H9 (cell line): ENCODE measurements at regions not wholly inside any gene's neighbourhood (a gene's known extent, or its start where the extent isn't known, plus 50 kb on each side); places are given as distances from the start of the nearest gene placed in this dataset.

Source experiments
- DNase-seq: peaks from one replicate; pipeline ENCODE4 v3.0.0-alpha.2; 2017
- H2AFZ ChIP-seq: one replicate; pipeline ENCODE4 v1.6.1; 2013; ENCODE audit warnings: mild to moderate bottlenecking, low read length, control low read depth, moderate library complexity
- H2AK5ac ChIP-seq: 2 replicates; pipeline ENCODE4 v1.6.1; 2013; ENCODE audit warnings: low read length, control low read depth, mixed read lengths; ENCODE audit not compliant: insufficient read length
- H2BK120ac ChIP-seq: one replicate; pipeline ENCODE4 v1.6.1; 2013; ENCODE audit warnings: low read depth, mild to moderate bottlenecking, low read length, control low read depth, inconsistent platforms; ENCODE audit not compliant: poor library complexity, severe bottlenecking
- H2BK12ac ChIP-seq: 2 replicates; pipeline ENCODE4 v1.6.1; 2013; ENCODE audit warnings: low read length, control low read depth, mixed read lengths, low read depth; ENCODE audit not compliant: insufficient read length
- H2BK15ac ChIP-seq: 2 replicates; pipeline ENCODE4 v1.6.1; 2013; ENCODE audit warnings: low read depth, low read length, control low read depth
- H2BK20ac ChIP-seq: one replicate; pipeline ENCODE4 v1.6.1; 2013; ENCODE audit warnings: low read depth, mild to moderate bottlenecking, low read length, control low read depth, inconsistent platforms; ENCODE audit not compliant: poor library complexity, severe bottlenecking
- H2BK5ac ChIP-seq: 2 replicates; pipeline ENCODE4 v1.6.1; 2013; ENCODE audit warnings: low read length, control low read depth, mixed read lengths; ENCODE audit not compliant: insufficient read length
- H3K14ac ChIP-seq: 2 replicates; pipeline ENCODE4 v1.6.1; 2013; ENCODE audit warnings: low read length, control low read depth; ENCODE audit not compliant: insufficient read depth
- H3K18ac ChIP-seq: 2 replicates; pipeline ENCODE4 v1.6.1; 2013; ENCODE audit warnings: low read depth, mild to moderate bottlenecking, mixed read lengths, low read length, control low read depth; ENCODE audit not compliant: insufficient read length
- H3K23ac ChIP-seq: 2 replicates; pipeline ENCODE4 v1.6.1; 2013; ENCODE audit warnings: low read length, control low read depth, mixed read lengths, low read depth; ENCODE audit not compliant: insufficient read length
- H3K23me2 ChIP-seq: 2 replicates; pipeline ENCODE4 v1.6.1; 2013; ENCODE audit warnings: low read depth, mild to moderate bottlenecking, mixed read lengths, low read length, control low read depth; ENCODE audit not compliant: insufficient read length, poor library complexity, severe bottlenecking
- H3K27ac ChIP-seq: 2 replicates; pipeline ENCODE4 v1.5.1; 2013; ENCODE audit warnings: low read length, control low read depth, mixed read lengths, low read depth; ENCODE audit not compliant: insufficient read length
- H3K27me3 ChIP-seq: 2 replicates; pipeline ENCODE4 v1.6.1; 2013; ENCODE audit warnings: low read length, control low read depth, inconsistent platforms; ENCODE audit not compliant: insufficient read depth
- H3K4ac ChIP-seq: 2 replicates; pipeline ENCODE4 v1.6.1; 2013; ENCODE audit warnings: low read depth, mild to moderate bottlenecking, control low read depth, inconsistent platforms, low read length, moderate library complexity
- H3K4me1 ChIP-seq: 2 replicates; pipeline ENCODE4 v1.6.1; 2013; ENCODE audit warnings: low read length, control low read depth, inconsistent platforms; ENCODE audit not compliant: insufficient read depth
- H3K4me2 ChIP-seq: 2 replicates; pipeline ENCODE4 v1.6.1; 2013; ENCODE audit warnings: low read length, control low read depth, mixed read lengths; ENCODE audit not compliant: insufficient read length, insufficient read depth
- H3K56ac ChIP-seq: 2 replicates; pipeline ENCODE4 v1.6.1; 2013; ENCODE audit warnings: low read depth, mild to moderate bottlenecking, mixed read lengths, low read length, control low read depth; ENCODE audit not compliant: insufficient read length
- H3K79me1 ChIP-seq: 2 replicates; pipeline ENCODE4 v1.6.1; 2013; ENCODE audit warnings: low read depth, mild to moderate bottlenecking, moderate library complexity, low read length, control low read depth, inconsistent platforms; ENCODE audit not compliant: insufficient read depth, poor library complexity, severe bottlenecking
- H3K79me2 ChIP-seq: 2 replicates; pipeline ENCODE4 v1.6.1; 2013; ENCODE audit warnings: low read length, control low read depth, inconsistent platforms; ENCODE audit not compliant: insufficient read depth
- H3K9ac ChIP-seq: 2 replicates; pipeline ENCODE4 v1.6.1; 2013; ENCODE audit warnings: low read length, control low read depth, mixed read lengths; ENCODE audit not compliant: insufficient read length; ENCODE audit errors: extremely low read depth
- H3K9me3 ChIP-seq: one replicate; pipeline ENCODE4 v1.6.1; 2013; ENCODE audit warnings: low read depth, low read length, inconsistent platforms; ENCODE audit not compliant: control insufficient read depth
- H3T11ph ChIP-seq: one replicate; pipeline ENCODE4 v1.6.1; 2013; ENCODE audit warnings: mild to moderate bottlenecking, low read length, control low read depth, inconsistent platforms
- H4K20me1 ChIP-seq: one replicate; pipeline ENCODE4 v1.6.1; 2013; ENCODE audit not compliant: control insufficient read depth, insufficient read length, insufficient read depth
- H4K5ac ChIP-seq: 2 replicates; pipeline ENCODE4 v1.6.1; 2013; ENCODE audit warnings: low read depth, mild to moderate bottlenecking, mixed read lengths, low read length, control low read depth; ENCODE audit not compliant: insufficient read length
- H4K8ac ChIP-seq: replicated peaks from 2 replicates; pipeline ENCODE4 v1.6.1; 2013; ENCODE audit warnings: low read length, control low read depth, mixed read lengths, low read depth; ENCODE audit not compliant: insufficient read length
- H4K91ac ChIP-seq: 2 replicates; pipeline ENCODE4 v1.6.1; 2013; ENCODE audit warnings: low read depth, mild to moderate bottlenecking, moderate library complexity, mixed read lengths, low read length, control low read depth; ENCODE audit not compliant: insufficient read length
- H3K27ac Mint-ChIP-seq, 3 experiments: 2 replicates in 2 of 3; 3 replicates in 1 of 3; pipeline ENCODE4 v1.8.0; 2020 to 2021; ENCODE audit warnings: mixed read lengths in 3 of 3, mild to moderate bottlenecking in 1 of 3, moderate library complexity in 1 of 3
- H3K27me3 Mint-ChIP-seq: 2 replicates; pipeline ENCODE4 v1.8.0; 2021; ENCODE audit warnings: low read depth, mild to moderate bottlenecking, moderate library complexity, mixed read lengths
- H3K36me3 Mint-ChIP-seq, 3 experiments: 2 replicates in 2 of 3; 3 replicates in 1 of 3; pipeline ENCODE4 v1.8.0; 2020 to 2021; ENCODE audit warnings: low read depth in 3 of 3, mixed read lengths in 3 of 3; ENCODE audit not compliant: insufficient read depth in 1 of 3
- H3K4me1 Mint-ChIP-seq, 2 experiments: 2 replicates each; pipeline ENCODE4 v1.8.0; 2020; ENCODE audit warnings: mixed read lengths in 2 of 2
- H3K4me3 Mint-ChIP-seq, 2 experiments: 2 replicates in 1 of 2; 3 replicates in 1 of 2; pipeline ENCODE4 v1.8.0; 2020 to 2021; ENCODE audit warnings: mild to moderate bottlenecking in 2 of 2, mixed read lengths in 2 of 2, moderate library complexity in 1 of 2
- H3K9me3 Mint-ChIP-seq, 2 experiments: 2 replicates in 1 of 2; 3 replicates in 1 of 2; pipeline ENCODE4 v1.8.0; 2020; ENCODE audit warnings: mild to moderate bottlenecking in 2 of 2, mixed read lengths in 2 of 2, moderate library complexity in 1 of 2
- WGBS: extraction: QIAGEN DNeasy Blood & Tissue Kit; methylation state at CpG from one replicate; pipeline ENCODE4 v1.1.7; 2013; ENCODE audit warnings: missing lambda C conversion rate, low lambda C conversion rate, mixed read lengths; ENCODE audit not compliant: insufficient read length; ENCODE audit errors: extremely low coverage; 5-methylcytosine and 5-hydroxymethylcytosine counted together
- TF ChIP-seq, protein P1 (sequence below): fragments of 200-600 bp; sonication (generic); conservative IDR thresholded peaks from 3 replicates; pipeline ENCODE4 v1.8.0; 2021; ENCODE audit warnings: antibody characterized with exemption, mild to moderate bottlenecking

DNA sequence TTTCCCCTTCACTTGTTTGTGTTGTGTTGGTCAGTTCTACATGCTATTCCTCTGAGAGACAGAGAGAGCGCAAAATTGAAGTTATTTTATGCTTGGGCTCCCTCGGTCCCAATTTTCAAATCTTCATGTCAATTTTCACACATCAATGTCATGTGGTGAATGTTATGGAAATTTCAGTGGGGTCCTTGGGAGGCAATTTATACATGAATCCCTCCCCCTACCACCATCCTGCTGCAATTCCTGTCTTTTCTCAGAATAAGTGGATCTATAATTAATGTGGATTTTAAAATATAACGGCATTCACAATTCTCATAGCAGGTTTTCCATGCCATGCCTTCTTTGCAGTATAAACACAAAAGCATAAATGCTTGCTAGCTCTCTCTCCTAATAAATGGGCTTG, 499.9 kb downstream of the MCTP2 start:
- no peaks in the 10 kb centered on the region for H3K27me3 ChIP-seq
- no peaks in the 10 kb centered on the region for H3K23me2 ChIP-seq
- H2AK5ac ChIP-seq = no peak overlapping the region
- no peaks in the 10 kb centered on the region for H4K20me1 ChIP-seq
- no peaks in the 10 kb centered on the region for H3K27me3 Mint-ChIP-seq
- no peak overlapping the region for H4K8ac ChIP-seq
- H3K4me2 ChIP-seq = no peak overlapping the region
- no peak overlapping the region for H2BK5ac ChIP-seq
- no peak overlapping the region for H3K27ac Mint-ChIP-seq
- H2AFZ ChIP-seq = no peak overlapping the region
- H3K14ac ChIP-seq = no peak overlapping the region
- no peak overlapping the region for H4K91ac ChIP-seq
- no peaks in the 10 kb centered on the region for H3K79me1 ChIP-seq
- no peaks in the 10 kb centered on the region for H3K9me3 ChIP-seq
- TF ChIP-seq, protein P1, sequence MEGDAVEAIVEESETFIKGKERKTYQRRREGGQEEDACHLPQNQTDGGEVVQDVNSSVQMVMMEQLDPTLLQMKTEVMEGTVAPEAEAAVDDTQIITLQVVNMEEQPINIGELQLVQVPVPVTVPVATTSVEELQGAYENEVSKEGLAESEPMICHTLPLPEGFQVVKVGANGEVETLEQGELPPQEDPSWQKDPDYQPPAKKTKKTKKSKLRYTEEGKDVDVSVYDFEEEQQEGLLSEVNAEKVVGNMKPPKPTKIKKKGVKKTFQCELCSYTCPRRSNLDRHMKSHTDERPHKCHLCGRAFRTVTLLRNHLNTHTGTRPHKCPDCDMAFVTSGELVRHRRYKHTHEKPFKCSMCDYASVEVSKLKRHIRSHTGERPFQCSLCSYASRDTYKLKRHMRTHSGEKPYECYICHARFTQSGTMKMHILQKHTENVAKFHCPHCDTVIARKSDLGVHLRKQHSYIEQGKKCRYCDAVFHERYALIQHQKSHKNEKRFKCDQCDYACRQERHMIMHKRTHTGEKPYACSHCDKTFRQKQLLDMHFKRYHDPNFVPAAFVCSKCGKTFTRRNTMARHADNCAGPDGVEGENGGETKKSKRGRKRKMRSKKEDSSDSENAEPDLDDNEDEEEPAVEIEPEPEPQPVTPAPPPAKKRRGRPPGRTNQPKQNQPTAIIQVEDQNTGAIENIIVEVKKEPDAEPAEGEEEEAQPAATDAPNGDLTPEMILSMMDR = no peak
- H3K79me2 ChIP-seq = no peaks in the 10 kb centered on the region
- no peak overlapping the region for H3K23ac ChIP-seq
- H3K4me1 ChIP-seq = no peaks in the 10 kb centered on the region
- H3K4me1 Mint-ChIP-seq = 0 out of 4 replicates have a peak, but pooled peaks cover 0 to 2% of the 10 kb centered on the region in 2 experiments
- no peak overlapping the region for H2BK20ac ChIP-seq
- no peaks in the 10 kb centered on the region for H3K9me3 Mint-ChIP-seq
- no peak for DNase-seq
- no peak overlapping the region for H3K4me3 Mint-ChIP-seq
- no peak overlapping the region for H3K18ac ChIP-seq
- H3K4ac ChIP-seq = no peak overlapping the region
- H2BK12ac ChIP-seq = no peak overlapping the region
- no peak overlapping the region for H3K56ac ChIP-seq
- H4K5ac ChIP-seq = no peak overlapping the region
- H3K27ac ChIP-seq = no peak overlapping the region
- no peak overlapping the region for H2BK120ac ChIP-seq
- no peak overlapping the region for H3K9ac ChIP-seq
- no CpG with 5 or more reads among the region's 3 CpGs for WGBS
- H3T11ph ChIP-seq = no peak overlapping the region
- no peaks in the 10 kb centered on the region for H3K36me3 Mint-ChIP-seq
- no peak overlapping the region for H2BK15ac ChIP-seq
